ENCODE measurements at regions not wholly inside any gene's neighbourhood (a gene's known extent, or its start where the extent isn't known, plus 50 kb on each side); places are given as distances from the start of the nearest gene placed in this dataset.

- TF ChIP-seq EP300 (IDR thresholded peaks at IDR 0.05) (no peak), CTCF (IDR thresholded peaks at IDR 0.05) (no peak), POLR2A (IDR thresholded peaks at IDR 0.05) (no peak)
Observed at GRCh38 chr3:31027191-31027761, 132.8 kb upstream of the GADL1 start.
